ENCODE measurements at regions not wholly inside any gene's neighbourhood (a gene's known extent, or its start where the extent isn't known, plus 50 kb on each side); places are given as distances from the start of the nearest gene placed in this dataset.
"Not testable (repeated sequence)": the region's sequence is repeated elsewhere in the genome, so short reads cannot be mapped to it uniquely, and the experiment has no call there.

- DNase-seq, result no peak
Observed at GRCh38 chr10:50999163-50999562, 75.1 kb upstream of the PRKG1 start.

GRCh38 chr10:51000164-51000563 lies 74.1 kb upstream of the PRKG1 start:
- DNase-seq, result no peak

GRCh38 chr10:51000976-51001375 lies 73.3 kb upstream of the PRKG1 start:
- no peak for DNase-seq

- DNase-seq, result no peak
Observed at GRCh38 chr10:51001587-51001986, 72.7 kb upstream of the PRKG1 start.

GRCh38 chr10:51002469-51002868 lies 71.8 kb upstream of the PRKG1 start:
- DNase-seq, result no peak

- no peak for DNase-seq
Observed at GRCh38 chr10:51004776-51005175, 69.5 kb upstream of the PRKG1 start.

GRCh38 chr10:51005551-51005950 lies 68.7 kb upstream of the PRKG1 start:
- no peak for DNase-seq

GRCh38 chr10:51006686-51007085 lies 67.6 kb upstream of the PRKG1 start:
- no peak for DNase-seq

GRCh38 chr10:51007781-51008180 lies 66.5 kb upstream of the PRKG1 start:
- DNase-seq, result no peak

GRCh38 chr10:51008346-51008745 lies 65.9 kb upstream of the PRKG1 start:
- DNase-seq, result no peak

GRCh38 chr10:51010977-51011376 lies 63.3 kb upstream of the PRKG1 start:
- DNase-seq, result peak; percentile 11

GRCh38 chr10:51012073-51012472 lies 62.2 kb upstream of the PRKG1 start:
- DNase-seq, result no peak

- no peak for DNase-seq
Observed at GRCh38 chr10:51014680-51015389, 59.5 kb upstream of the PRKG1 start.

- DNase-seq, result not testable (repeated sequence)
Observed at GRCh38 chr10:51015390-51015754, 58.9 kb upstream of the PRKG1 start.

GRCh38 chr10:51020200-51020599 lies 54.1 kb upstream of the PRKG1 start:
- no peak for DNase-seq

- DNase-seq, result no peak
Observed at GRCh38 chr10:51022933-51023585, 51.2 kb upstream of the PRKG1 start.

- DNase-seq, result no peak
Observed at GRCh38 chr10:51023636-51024035, 50.7 kb upstream of the PRKG1 start.

Data from activated CD4-positive, alpha-beta T cell treated with anti-CD3 and anti-CD28 coated beads for 48 hours (primary cell).